ENCODE measurements at regions not wholly inside any gene's neighbourhood (a gene's known extent, or its start where the extent isn't known, plus 50 kb on each side); places are given as distances from the start of the nearest gene placed in this dataset.
A peak's percentile ranks its signal among the peaks of the same experiment; 100 is the strongest.

DNA sequence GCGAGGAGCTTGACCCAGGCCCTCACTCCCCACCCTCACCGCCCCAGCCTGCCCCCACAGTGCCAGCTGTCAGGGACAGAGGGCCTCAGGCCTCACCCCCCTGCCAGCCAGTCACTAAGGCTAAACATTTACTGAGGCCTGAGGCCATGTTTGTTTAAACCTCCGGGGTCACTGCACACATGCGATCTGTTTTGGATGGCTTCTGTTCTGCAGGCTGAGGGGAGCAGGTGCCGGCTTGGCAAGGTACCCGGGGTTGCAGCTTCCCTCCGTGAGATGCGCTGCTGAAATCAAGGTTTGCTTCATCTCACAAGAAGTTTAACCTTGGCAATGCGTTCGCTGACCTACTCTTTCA is 103.3 kb upstream of the BOD1 start:
- Histone ChIP-seq H3K4me3 (no peak overlapping the region), H3K9me3 (no peaks in the 10 kb centered on the region), H3K27ac (peak overlapping the region in 1 of 4 donors; percentile 22), H3K36me3 (no peaks in the 10 kb centered on the region), H3K27me3 (no peaks in the 10 kb centered on the region), H3K4me1 (peaks cover 0 to 7% (median 6%) of the 10 kb centered on the region in 3 donors)
- intact Hi-C loops (cut with DNase I), result no loop called here
- WGBS, 2 donors, result 23 to 24% methylated on average over 10 of the region's 10 CpGs
- no peak for FAIRE-seq
- ATAC-seq, result peak; percentile 73 to 85 (median 78)
- peak in 3 of 6 donors; percentile 33 to 42 (median 38) for DNase-seq
- TF ChIP-seq, protein P1, sequence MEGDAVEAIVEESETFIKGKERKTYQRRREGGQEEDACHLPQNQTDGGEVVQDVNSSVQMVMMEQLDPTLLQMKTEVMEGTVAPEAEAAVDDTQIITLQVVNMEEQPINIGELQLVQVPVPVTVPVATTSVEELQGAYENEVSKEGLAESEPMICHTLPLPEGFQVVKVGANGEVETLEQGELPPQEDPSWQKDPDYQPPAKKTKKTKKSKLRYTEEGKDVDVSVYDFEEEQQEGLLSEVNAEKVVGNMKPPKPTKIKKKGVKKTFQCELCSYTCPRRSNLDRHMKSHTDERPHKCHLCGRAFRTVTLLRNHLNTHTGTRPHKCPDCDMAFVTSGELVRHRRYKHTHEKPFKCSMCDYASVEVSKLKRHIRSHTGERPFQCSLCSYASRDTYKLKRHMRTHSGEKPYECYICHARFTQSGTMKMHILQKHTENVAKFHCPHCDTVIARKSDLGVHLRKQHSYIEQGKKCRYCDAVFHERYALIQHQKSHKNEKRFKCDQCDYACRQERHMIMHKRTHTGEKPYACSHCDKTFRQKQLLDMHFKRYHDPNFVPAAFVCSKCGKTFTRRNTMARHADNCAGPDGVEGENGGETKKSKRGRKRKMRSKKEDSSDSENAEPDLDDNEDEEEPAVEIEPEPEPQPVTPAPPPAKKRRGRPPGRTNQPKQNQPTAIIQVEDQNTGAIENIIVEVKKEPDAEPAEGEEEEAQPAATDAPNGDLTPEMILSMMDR (IDR thresholded peaks at IDR 0.05), result no peak

DNA sequence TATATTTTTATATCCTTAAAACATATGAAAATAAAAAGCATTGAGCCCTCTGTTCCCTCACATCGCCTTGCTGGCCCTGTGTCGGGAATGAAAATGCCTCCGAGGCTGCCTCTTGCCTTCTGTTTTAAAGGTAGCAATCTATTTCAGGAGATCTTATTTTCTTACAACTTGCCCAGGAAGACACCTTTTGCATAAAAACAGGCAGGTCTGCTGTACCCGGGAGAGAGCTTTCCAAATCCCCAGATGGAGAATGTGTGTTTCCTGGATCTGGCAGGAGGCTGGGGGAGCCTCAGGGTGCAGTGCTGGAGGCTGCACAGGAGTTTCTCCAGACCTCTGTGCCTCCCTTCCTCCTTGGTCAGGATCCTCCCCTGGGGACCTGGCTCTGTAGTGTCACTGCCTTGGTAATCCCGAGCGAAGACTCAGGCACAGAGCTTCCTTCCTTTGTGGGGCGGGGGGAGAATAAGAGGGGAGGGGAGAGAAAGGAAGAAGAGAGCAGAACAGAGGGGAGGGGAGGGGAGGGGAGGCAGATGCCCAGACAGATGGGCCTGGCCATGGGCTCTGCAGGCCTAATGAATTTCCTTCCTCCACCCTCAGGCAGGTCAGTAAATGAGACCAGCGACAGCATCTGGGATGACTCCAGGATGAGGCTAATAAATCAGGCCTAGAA is 104.0 kb upstream of the BOD1 start:
- peak overlapping the region in 1 of 4 donors; percentile 22 for H3K27ac ChIP-seq
- peak in 1 of 4 donors; percentile 7 for ATAC-seq
- no peak overlapping the region for H3K4me3 ChIP-seq
- no peaks in the 10 kb centered on the region for H3K27me3 ChIP-seq
- TF ChIP-seq, protein P1 (IDR thresholded peaks at IDR 0.05), result no peak
- H3K4me1 ChIP-seq, result peaks cover 0 to 7% (median 6%) of the 10 kb centered on the region in 3 donors
- FAIRE-seq, result no peak
- intact Hi-C loops (cut with DNase I), result no loop called here
- no peaks in the 10 kb centered on the region for H3K9me3 ChIP-seq
- WGBS, 2 donors, result 85 to 87% methylated on average over 8 of the region's 8 CpGs
- no peak for DNase-seq
- H3K36me3 ChIP-seq, result no peaks in the 10 kb centered on the region

DNA sequence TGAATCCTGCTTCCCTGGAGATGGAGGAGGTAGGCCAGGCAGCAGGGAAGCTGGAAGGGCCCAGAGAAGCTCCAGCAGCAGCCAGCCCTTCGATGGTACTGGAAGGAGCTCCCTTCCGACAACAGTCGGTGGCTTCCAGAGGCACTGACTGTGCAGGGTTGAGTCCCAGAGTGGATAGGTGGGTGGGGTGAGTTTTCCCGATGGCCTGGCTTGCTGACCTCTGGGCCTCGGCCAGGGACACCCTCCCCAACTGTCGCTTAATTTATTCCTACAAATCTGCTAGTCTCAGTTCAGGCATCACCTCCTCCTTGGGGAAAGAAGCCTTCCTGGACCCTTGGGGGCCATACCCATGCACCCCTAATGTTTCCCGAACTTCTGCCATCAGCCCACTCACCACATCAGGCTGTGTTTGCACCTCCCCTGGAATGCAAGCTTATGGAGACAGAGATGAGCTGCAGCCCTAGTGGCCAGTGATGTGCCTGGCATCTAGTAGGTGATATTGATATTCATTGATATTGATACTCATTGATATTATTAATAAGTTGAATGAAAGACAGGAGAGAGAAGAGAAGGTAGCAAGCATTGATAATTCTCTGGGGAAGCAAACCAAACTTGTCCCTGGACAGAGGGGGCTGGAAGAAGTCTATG is 104.6 kb upstream of the BOD1 start:
- no peak overlapping the region for H3K4me3 ChIP-seq
- intact Hi-C loops (cut with DNase I), result no loop called here
- H3K27me3 ChIP-seq, result no peaks in the 10 kb centered on the region
- ATAC-seq, result no peak
- H3K27ac ChIP-seq, result no peak overlapping the region
- peaks cover 0 to 7% (median 6%) of the 10 kb centered on the region in 3 donors for H3K4me1 ChIP-seq
- H3K36me3 ChIP-seq, result no peaks in the 10 kb centered on the region
- TF ChIP-seq, protein P1 (IDR thresholded peaks at IDR 0.05), result no peak
- WGBS, 2 donors, result 85 to 88% methylated on average over 7 of the region's 7 CpGs
- no peak for FAIRE-seq
- H3K9me3 ChIP-seq, result no peaks in the 10 kb centered on the region
- DNase-seq, result no peak

- 61 to 62% methylated on average over 10 of the region's 10 CpGs for WGBS, 2 donors
- DNase-seq (no peak), ATAC-seq (peak in 3 of 4 donors; percentile 29 to 53 (median 39)), FAIRE-seq (no peak)
- TF ChIP-seq, protein P1 (IDR thresholded peaks at IDR 0.05), result no peak
- no peak overlapping the region for H3K4me3 ChIP-seq
- H3K27ac ChIP-seq, result no peak overlapping the region
- no peaks in the 10 kb centered on the region for H3K27me3 ChIP-seq
- H3K4me1 ChIP-seq, result peaks cover 0 to 7% (median 6%) of the 10 kb centered on the region in 3 donors
- H3K9me3 ChIP-seq, result no peaks in the 10 kb centered on the region
- intact Hi-C loops (cut with DNase I), result no loop called here
- H3K36me3 ChIP-seq, result no peaks in the 10 kb centered on the region
Observed at GRCh38 chr5:173721601-173722232, 105.3 kb upstream of the BOD1 start.
